ENCODE measurements at regions not wholly inside any gene's neighbourhood (a gene's known extent, or its start where the extent isn't known, plus 50 kb on each side); places are given as distances from the start of the nearest gene placed in this dataset.
"Not testable (repeated sequence)": the region's sequence is repeated elsewhere in the genome, so short reads cannot be mapped to it uniquely, and the experiment has no call there.

GRCh38 chr7:109646124-109646523 lies 1076.5 kb downstream of the DNAJB9 start:
- TF ChIP-seq CREB5 (CRISPR knock-in tag; IDR thresholded peaks at IDR 0.05; ENCODE audit: low read depth), result no peak
- no peak for TF ChIP-seq PATZ1 (CRISPR knock-in tag; IDR thresholded peaks at IDR 0.05; ENCODE audit: borderline replicate concordance)
- TF ChIP-seq CSDC2 (CRISPR knock-in tag; IDR thresholded peaks at IDR 0.05), result no peak
- TF ChIP-seq ARNTL (CRISPR knock-in tag; IDR thresholded peaks at IDR 0.05; ENCODE audit: borderline replicate concordance, low read depth), result no peak
- TF ChIP-seq TSHZ2 (CRISPR knock-in tag; IDR thresholded peaks at IDR 0.05), result no peak
- TF ChIP-seq BACH2 (CRISPR knock-in tag; IDR thresholded peaks at IDR 0.05; ENCODE audit: borderline replicate concordance), result no peak
- TF ChIP-seq PPARA (CRISPR knock-in tag; IDR thresholded peaks at IDR 0.05; ENCODE audit: borderline replicate concordance), result no peak
- ATAC-seq, result no peak

GRCh38 chr7:109646594-109646993 lies 1076.9 kb downstream of the DNAJB9 start:
- ATAC-seq, result not testable (repeated sequence)

GRCh38 chr7:109647263-109647662 lies 1077.6 kb downstream of the DNAJB9 start:
- not testable (repeated sequence) for ATAC-seq

- no peak for ATAC-seq
- TF ChIP-seq PPARA (CRISPR knock-in tag; IDR thresholded peaks at IDR 0.05; ENCODE audit: borderline replicate concordance) (no peak), TSHZ2 (CRISPR knock-in tag; IDR thresholded peaks at IDR 0.05) (no peak), SNAI2 (CRISPR knock-in tag; IDR thresholded peaks at IDR 0.05) (no peak), TCF4 (CRISPR knock-in tag; IDR thresholded peaks at IDR 0.05; ENCODE audit: borderline replicate concordance) (no peak), CREB5 (CRISPR knock-in tag; IDR thresholded peaks at IDR 0.05; ENCODE audit: low read depth) (no peak), CSRNP3 (CRISPR knock-in tag; IDR thresholded peaks at IDR 0.05) (no peak), ARNTL (CRISPR knock-in tag; IDR thresholded peaks at IDR 0.05; ENCODE audit: borderline replicate concordance, low read depth) (no peak), ZNF8 (CRISPR knock-in tag; IDR thresholded peaks at IDR 0.05) (no peak), POU6F1 (CRISPR knock-in tag; IDR thresholded peaks at IDR 0.05; ENCODE audit: borderline replicate concordance, low read depth) (no peak), ISL1 (CRISPR knock-in tag; IDR thresholded peaks at IDR 0.05) (no peak), TOX (CRISPR knock-in tag; IDR thresholded peaks at IDR 0.05; ENCODE audit: borderline replicate concordance) (no peak)
These were observed 1089.6 kb downstream of the DNAJB9 start for GRCh38 chr7:109659261-109659660.

All from SK-N-SH treated with all-trans-retinoic acid at 6 μM for 48 hours (cell line).